ENCODE measurements at regions not wholly inside any gene's neighbourhood (a gene's known extent, or its start where the extent isn't known, plus 50 kb on each side); places are given as distances from the start of the nearest gene placed in this dataset.
"Not testable (repeated sequence)": the region's sequence is repeated elsewhere in the genome, so short reads cannot be mapped to it uniquely, and the experiment has no call there.

DNA sequence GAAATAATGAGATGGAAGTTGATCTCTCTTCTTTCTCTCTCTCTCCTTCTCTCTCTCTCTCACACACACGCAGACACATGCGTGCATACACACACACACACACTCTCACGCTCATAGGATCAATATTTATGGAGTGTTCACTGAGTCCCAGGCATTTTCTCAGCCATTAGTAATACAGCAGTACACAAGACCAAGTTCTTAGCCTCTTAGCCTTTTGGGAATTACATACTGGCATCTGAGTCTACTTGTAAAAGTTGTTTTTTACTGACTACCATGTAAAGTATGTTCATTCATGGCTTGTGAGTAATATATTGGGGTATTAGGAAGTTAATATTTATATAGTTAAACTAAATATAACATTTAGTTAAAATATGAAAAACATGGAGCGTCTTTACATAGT, 61.1 kb upstream of the RUBCNL start:
- not testable (repeated sequence) for DNase-seq (ENCODE audit: low read depth, low spot score); H3K27ac ChIP-seq; H3K9ac ChIP-seq (ENCODE audit: insufficient read length); H3K4me3 ChIP-seq; H3K36me3 ChIP-seq (ENCODE audit: insufficient read depth, low read length); H3K9me3 ChIP-seq (ENCODE audit: low read depth, low read length)

DNA sequence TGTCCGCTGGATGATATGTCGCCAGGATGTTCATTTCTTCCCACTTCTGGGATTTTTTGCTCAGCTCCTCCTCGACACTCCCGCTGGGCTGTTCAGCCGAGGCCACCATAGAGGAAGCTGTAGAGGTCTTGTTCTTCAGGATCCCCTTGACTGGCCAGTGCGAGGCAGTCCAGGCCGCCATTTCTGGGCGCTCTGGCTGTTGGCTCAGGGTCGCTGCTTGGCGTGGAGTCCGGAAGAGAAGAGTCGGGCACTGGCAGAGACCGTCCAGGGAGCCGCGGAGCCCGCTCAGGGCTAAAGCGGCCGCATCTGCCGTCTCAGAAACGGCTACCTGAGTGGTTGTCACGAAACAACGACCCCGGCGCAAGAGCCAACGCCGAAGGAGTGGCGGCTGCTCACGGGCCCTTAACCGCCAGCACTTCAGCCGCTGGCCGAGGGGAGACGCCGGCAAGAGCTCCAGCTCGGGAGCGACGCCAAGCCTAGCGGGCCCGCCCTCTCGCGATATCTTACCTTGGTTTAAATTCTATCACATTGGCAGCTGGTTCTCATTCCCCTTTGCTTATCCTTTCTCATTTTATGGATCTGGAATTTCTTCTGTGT, 50.9 kb upstream of the RUBCNL start:
- not testable (repeated sequence) for H3K9ac ChIP-seq (ENCODE audit: insufficient read length); H3K9me3 ChIP-seq (ENCODE audit: low read depth, low read length); H3K27ac ChIP-seq; H3K4me3 ChIP-seq; DNase-seq (ENCODE audit: low read depth, low spot score); H3K36me3 ChIP-seq (ENCODE audit: insufficient read depth, low read length)
